Adipocyte (in vitro differentiated cells): ENCODE measurements at regions not wholly inside any gene's neighbourhood (a gene's known extent, or its start where the extent isn't known, plus 50 kb on each side); places are given as distances from the start of the nearest gene placed in this dataset.

Source experiments
- DNase-seq: peaks from one replicate; pipeline ENCODE4 v3.0.0-alpha.2; 2015; ENCODE audit warnings: low read depth
- H3K27me3 ChIP-seq: replicated peaks from 2 replicates; pipeline ENCODE4 v1.7.0; 2013; ENCODE audit warnings: mild to moderate bottlenecking, low read length, moderate library complexity; ENCODE audit not compliant: control insufficient read depth, insufficient read depth
- H3K36me3 ChIP-seq: 2 replicates; pipeline ENCODE4 v1.7.0; 2013; ENCODE audit warnings: low read length, mild to moderate bottlenecking, moderate library complexity; ENCODE audit not compliant: control insufficient read depth, insufficient read depth, severe bottlenecking
- H3K4me1 ChIP-seq: 2 replicates; pipeline ENCODE4 v1.7.0; 2013; ENCODE audit warnings: mild to moderate bottlenecking, low read length, moderate library complexity; ENCODE audit not compliant: control insufficient read depth, insufficient read depth
- H3K4me3 ChIP-seq: 2 replicates; pipeline ENCODE4 v1.7.0; 2013; ENCODE audit warnings: mild to moderate bottlenecking, low read length, moderate library complexity
- H3K9ac ChIP-seq: 2 replicates; pipeline ENCODE4 v1.7.0; 2013; ENCODE audit warnings: mild to moderate bottlenecking, low read length, moderate library complexity
- H3K9me3 ChIP-seq: 2 replicates; pipeline ENCODE4 v1.7.0; 2013; ENCODE audit warnings: mild to moderate bottlenecking, low read length, moderate library complexity; ENCODE audit not compliant: control insufficient read depth

- Histone ChIP-seq H3K9me3 (no peaks in the 10 kb centered on the region), H3K4me1 (peaks cover 47% of the 10 kb centered on the region), H3K4me3 (no peak overlapping the region), H3K36me3 (no peaks in the 10 kb centered on the region), H3K9ac (no peak overlapping the region), H3K27me3 (no peaks in the 10 kb centered on the region)
- DNase-seq: no peak
Observed at GRCh38 chr11:8758619-8759169, 76.1 kb downstream of the RPL27A start.

- Histone ChIP-seq H3K9me3 (no peaks in the 10 kb centered on the region), H3K4me3 (no peak overlapping the region), H3K36me3 (no peaks in the 10 kb centered on the region), H3K9ac (no peak overlapping the region), H3K27me3 (no peaks in the 10 kb centered on the region), H3K4me1 (peaks cover 47% of the 10 kb centered on the region)
- no peak for DNase-seq
Observed at GRCh38 chr11:8759634-8760033, 77.0 kb downstream of the RPL27A start.

DNA sequence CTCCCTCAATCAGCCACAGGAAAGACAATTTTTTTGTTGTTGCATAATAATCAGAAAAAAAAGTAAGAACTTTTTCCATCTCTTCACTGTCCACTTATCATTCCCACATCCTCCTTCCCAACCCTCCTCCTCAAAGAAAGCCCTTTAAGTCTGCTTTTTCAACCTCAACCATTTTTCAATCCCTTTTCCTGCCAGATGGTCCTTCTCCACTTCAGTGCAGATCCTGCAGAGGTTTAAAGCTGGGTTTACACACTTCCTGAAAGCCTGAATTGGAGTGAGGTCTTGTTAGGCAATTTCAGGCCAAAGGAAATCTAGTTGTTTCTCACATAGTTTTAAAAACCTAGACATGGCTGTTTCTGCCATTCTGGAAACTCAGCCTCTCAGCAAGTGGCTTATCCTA is 78.3 kb downstream of the RPL27A start:
- no peaks in the 10 kb centered on the region for H3K9me3 ChIP-seq
- no peak overlapping the region for H3K4me3 ChIP-seq
- H3K9ac ChIP-seq: no peak overlapping the region
- DNase-seq: no peak
- no peaks in the 10 kb centered on the region for H3K36me3 ChIP-seq
- peaks cover 50% of the 10 kb centered on the region for H3K4me1 ChIP-seq
- no peaks in the 10 kb centered on the region for H3K27me3 ChIP-seq

DNA sequence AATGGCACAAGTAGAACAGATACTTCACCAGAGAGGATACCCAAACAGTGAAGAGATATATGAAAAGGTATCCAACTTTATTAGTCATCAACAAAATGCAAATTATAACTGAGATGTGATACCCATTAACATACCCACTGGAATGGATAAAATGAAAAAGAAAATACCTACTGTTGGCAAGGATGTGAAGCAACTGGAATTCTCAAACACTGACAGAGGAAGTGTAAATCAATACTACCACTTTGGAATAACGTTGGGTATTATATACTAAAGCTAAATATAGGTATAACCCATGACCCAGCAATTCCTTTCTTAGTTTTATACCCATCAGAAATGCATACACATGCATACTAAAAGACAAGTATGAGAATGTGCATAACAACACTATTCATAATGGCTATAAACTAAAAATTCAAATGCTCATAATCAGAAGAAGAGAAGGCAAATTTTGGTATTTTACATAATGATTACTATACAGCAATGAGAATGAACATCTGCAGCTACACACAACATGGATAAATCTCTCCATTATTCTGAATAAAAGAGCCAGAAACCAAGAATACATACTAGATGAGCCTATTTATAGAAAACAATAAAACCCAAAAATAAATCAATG is 80.6 kb downstream of the RPL27A start:
- peaks cover 46% of the 10 kb centered on the region for H3K4me1 ChIP-seq
- no peak for DNase-seq

DNA sequence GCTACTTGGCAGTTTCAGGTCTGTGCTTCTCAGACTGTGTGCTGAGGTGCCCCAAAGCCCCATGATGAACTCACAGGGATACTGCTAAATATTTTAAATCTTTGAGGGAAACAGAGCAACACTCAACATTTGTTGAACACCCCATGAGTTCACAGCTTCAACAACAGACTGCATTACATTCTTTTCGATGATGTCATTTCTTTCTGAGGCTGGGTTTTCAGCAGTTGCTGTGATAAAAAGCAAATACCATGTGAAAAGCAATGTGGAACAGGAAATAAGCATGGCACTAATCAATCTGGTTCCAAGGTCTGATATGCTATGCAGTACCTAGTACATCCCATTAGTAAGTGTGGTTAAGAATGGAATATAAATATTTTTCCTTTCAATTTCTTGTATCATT is 82.7 kb downstream of the RPL27A start:
- no peaks in the 10 kb centered on the region for H3K27me3 ChIP-seq
- H3K4me3 ChIP-seq: no peak overlapping the region
- H3K9me3 ChIP-seq: no peaks in the 10 kb centered on the region
- H3K9ac ChIP-seq: no peak overlapping the region
- peak; percentile 71 for DNase-seq
- H3K36me3 ChIP-seq: no peaks in the 10 kb centered on the region
- peaks cover 45% of the 10 kb centered on the region for H3K4me1 ChIP-seq

More for the DNA sequence above, 80.6 kb downstream of the RPL27A start:
- no peaks in the 10 kb centered on the region for H3K9me3 ChIP-seq
- H3K36me3 ChIP-seq: no peaks in the 10 kb centered on the region
- no peak overlapping the region for H3K9ac ChIP-seq
- no peaks in the 10 kb centered on the region for H3K27me3 ChIP-seq
- no peak overlapping the region for H3K4me3 ChIP-seq

DNA sequence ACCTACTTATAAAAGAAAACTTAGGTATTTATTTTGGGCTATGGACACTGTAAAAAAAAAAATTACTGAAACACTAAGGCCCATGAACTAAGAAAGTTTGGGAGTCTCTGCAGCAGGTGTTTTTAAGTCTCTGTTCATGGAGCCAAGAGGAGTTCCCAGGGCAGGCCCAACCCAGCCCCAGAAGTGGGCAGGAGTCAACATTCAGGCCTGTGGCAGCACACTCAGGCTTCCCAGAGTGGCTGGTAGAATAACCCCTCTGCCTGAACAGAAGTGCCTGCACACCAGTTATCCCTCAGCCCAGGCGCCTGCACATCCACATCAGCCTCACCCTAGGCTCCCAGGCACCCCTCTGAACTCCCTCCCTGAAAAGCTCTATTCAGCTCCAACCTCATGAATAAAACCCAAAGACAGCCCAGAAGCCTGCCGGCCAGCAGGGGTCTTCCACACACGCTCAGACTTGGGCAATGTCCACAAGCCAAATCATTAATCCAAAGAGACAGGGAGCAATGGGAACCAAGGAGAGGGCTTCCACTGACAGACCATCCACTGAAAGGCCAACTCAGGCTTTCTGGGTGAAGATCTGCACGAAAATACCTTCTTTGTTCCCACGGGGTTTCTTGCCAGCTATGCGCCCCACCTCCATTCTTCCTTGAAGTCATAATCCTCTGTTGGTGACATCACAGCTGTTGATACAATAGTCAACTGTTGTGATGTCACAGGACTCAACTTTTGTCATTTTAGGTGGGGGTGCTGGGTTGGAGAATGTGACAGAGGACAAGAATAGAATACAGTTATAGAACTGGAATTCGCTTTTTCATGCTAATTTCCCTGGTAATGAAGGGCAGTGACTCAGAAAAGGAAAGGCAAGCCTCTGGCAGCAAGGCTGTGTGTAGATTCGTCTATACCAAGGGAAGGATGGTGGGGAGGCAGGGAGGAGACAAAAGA is 83.7 kb downstream of the RPL27A start:
- Histone ChIP-seq H3K9me3 (no peaks in the 10 kb centered on the region), H3K4me1 (peaks cover 35% of the 10 kb centered on the region), H3K9ac (no peak overlapping the region), H3K36me3 (no peaks in the 10 kb centered on the region), H3K27me3 (no peaks in the 10 kb centered on the region), H3K4me3 (no peak overlapping the region)
- DNase-seq: peak; percentile 63

GRCh38 chr11:8766988-8767374 is 84.4 kb downstream of the RPL27A start:
- Histone ChIP-seq H3K27me3 (no peaks in the 10 kb centered on the region), H3K9me3 (no peaks in the 10 kb centered on the region), H3K4me3 (no peak overlapping the region), H3K9ac (peak overlapping the region; percentile 34), H3K36me3 (no peaks in the 10 kb centered on the region), H3K4me1 (peaks cover 39% of the 10 kb centered on the region)
- DNase-seq: no peak

GRCh38 chr11:8767466-8768142 is 85.0 kb downstream of the RPL27A start:
- DNase-seq: no peak
- Histone ChIP-seq H3K36me3 (no peaks in the 10 kb centered on the region), H3K9me3 (no peaks in the 10 kb centered on the region), H3K4me1 (peaks cover 39% of the 10 kb centered on the region), H3K9ac (peak overlapping the region; percentile 34), H3K4me3 (no peak overlapping the region), H3K27me3 (no peaks in the 10 kb centered on the region)

- peaks cover 44% of the 10 kb centered on the region for H3K4me1 ChIP-seq
- peak overlapping the region; percentile 29 for H3K9ac ChIP-seq
- H3K27me3 ChIP-seq: no peaks in the 10 kb centered on the region
- no peaks in the 10 kb centered on the region for H3K36me3 ChIP-seq
- H3K9me3 ChIP-seq: no peaks in the 10 kb centered on the region
- H3K4me3 ChIP-seq: no peak overlapping the region
- DNase-seq: peak; percentile 86
Observed at GRCh38 chr11:8768625-8769333, 86.2 kb downstream of the RPL27A start.

- H3K36me3 ChIP-seq: no peaks in the 10 kb centered on the region
- no peak for DNase-seq
- no peak overlapping the region for H3K9ac ChIP-seq
- no peaks in the 10 kb centered on the region for H3K9me3 ChIP-seq
- no peak overlapping the region for H3K4me3 ChIP-seq
- H3K4me1 ChIP-seq: peaks cover 29% of the 10 kb centered on the region
- no peaks in the 10 kb centered on the region for H3K27me3 ChIP-seq
Observed at GRCh38 chr11:8772571-8773519, 90.3 kb downstream of the RPL27A start.
